ENCODE measurements at regions not wholly inside any gene's neighbourhood (a gene's known extent, or its start where the extent isn't known, plus 50 kb on each side); places are given as distances from the start of the nearest gene placed in this dataset.

- no peak for TF ChIP-seq CTCF (conservative IDR thresholded peaks at IDR 0.05; ENCODE audit: control insufficient read depth, insufficient read depth, low read depth, low read length)
- no peak for DNase-seq (ENCODE audit: low read depth)
- H3K4me3 ChIP-seq (ENCODE audit: control insufficient read depth, low read depth, low read length): no peak overlapping the region
Measured at GRCh38 chr12:58081488-58081887, 140.1 kb downstream of the ATP23 start.

GRCh38 chr12:58082996-58083395, 141.6 kb downstream of the ATP23 start:
- no peak for TF ChIP-seq CTCF (conservative IDR thresholded peaks at IDR 0.05; ENCODE audit: control insufficient read depth, insufficient read depth, low read depth, low read length)
- H3K4me3 ChIP-seq (ENCODE audit: control insufficient read depth, low read depth, low read length): no peak overlapping the region
- DNase-seq (ENCODE audit: low read depth): no peak

GRCh38 chr12:58086006-58086405, 144.6 kb downstream of the ATP23 start:
- no peak for TF ChIP-seq CTCF (conservative IDR thresholded peaks at IDR 0.05; ENCODE audit: control insufficient read depth, insufficient read depth, low read depth, low read length)
- no peak overlapping the region for H3K4me3 ChIP-seq (ENCODE audit: control insufficient read depth, low read depth, low read length)
- no peak for DNase-seq (ENCODE audit: low read depth)

- DNase-seq (ENCODE audit: low read depth): no peak
- no peak overlapping the region for H3K4me3 ChIP-seq (ENCODE audit: control insufficient read depth, low read depth, low read length)
- TF ChIP-seq CTCF (conservative IDR thresholded peaks at IDR 0.05; ENCODE audit: control insufficient read depth, insufficient read depth, low read depth, low read length): no peak
Measured at GRCh38 chr12:58086930-58087329, 145.6 kb downstream of the ATP23 start.

- no peak for TF ChIP-seq CTCF (conservative IDR thresholded peaks at IDR 0.05; ENCODE audit: control insufficient read depth, insufficient read depth, low read depth, low read length)
- DNase-seq (ENCODE audit: low read depth): no peak
- H3K4me3 ChIP-seq (ENCODE audit: control insufficient read depth, low read depth, low read length): no peak overlapping the region
Measured at GRCh38 chr12:58087423-58088127, 146.2 kb downstream of the ATP23 start.

- no peak overlapping the region for H3K4me3 ChIP-seq (ENCODE audit: control insufficient read depth, low read depth, low read length)
- no peak for TF ChIP-seq CTCF (conservative IDR thresholded peaks at IDR 0.05; ENCODE audit: control insufficient read depth, insufficient read depth, low read depth, low read length)
- no peak for DNase-seq (ENCODE audit: low read depth)
Measured at GRCh38 chr12:58089588-58089987, 148.2 kb downstream of the ATP23 start.

- no peak for DNase-seq (ENCODE audit: low read depth)
- no peak overlapping the region for H3K4me3 ChIP-seq (ENCODE audit: control insufficient read depth, low read depth, low read length)
Measured at GRCh38 chr12:58090685-58091084, 149.3 kb downstream of the ATP23 start.

More at GRCh38 chr12:58090685-58091084, 149.3 kb downstream of the ATP23 start:
- no peak for TF ChIP-seq CTCF (conservative IDR thresholded peaks at IDR 0.05; ENCODE audit: control insufficient read depth, insufficient read depth, low read depth, low read length)

Measured in fibroblast of mammary gland (primary cell).